Stimulated activated CD8-positive, alpha-beta memory T cell treated with anti-CD3 and anti-CD28 coated beads, Interleukin-2, amount 100 ng/mL, for 48 hours (primary cell): ENCODE measurements at regions not wholly inside any gene's neighbourhood (a gene's known extent, or its start where the extent isn't known, plus 50 kb on each side); places are given as distances from the start of the nearest gene placed in this dataset.
"Not testable (repeated sequence)": the region's sequence is repeated elsewhere in the genome, so short reads cannot be mapped to it uniquely, and the experiment has no call there.

Experiments
- DNase-seq, 2 donors: peaks; one replicate each; pipeline ENCODE4 v3.0.0-alpha.2; 2020; ENCODE audit warnings: low read depth in 2 of 2

- no peak for DNase-seq
These were observed 167.8 kb downstream of the ALG10 start for GRCh38 chr12:34190054-34190453.

GRCh38 chr12:34198924-34199323, 176.6 kb downstream of the ALG10 start:
- DNase-seq: no peak

- no peak for DNase-seq
These were observed 181.7 kb downstream of the ALG10 start for GRCh38 chr12:34203866-34204620.

- no peak for DNase-seq
These were observed 182.6 kb downstream of the ALG10 start for GRCh38 chr12:34204830-34205285.

- no peak for DNase-seq
These were observed 183.1 kb downstream of the ALG10 start for GRCh38 chr12:34205401-34205800.

- no peak for DNase-seq
These were observed 183.9 kb downstream of the ALG10 start for GRCh38 chr12:34206061-34206785.

GRCh38 chr12:34207858-34208257, 185.6 kb downstream of the ALG10 start:
- no peak for DNase-seq

- DNase-seq: no peak
These were observed 186.3 kb downstream of the ALG10 start for GRCh38 chr12:34208331-34209258.

GRCh38 chr12:34209259-34209835, 187.1 kb downstream of the ALG10 start:
- DNase-seq: no peak

- DNase-seq: no peak
These were observed 187.9 kb downstream of the ALG10 start for GRCh38 chr12:34210183-34210582.

- no peak for DNase-seq
These were observed 188.6 kb downstream of the ALG10 start for GRCh38 chr12:34210689-34211530.

- no peak for DNase-seq
These were observed 190.4 kb downstream of the ALG10 start for GRCh38 chr12:34212651-34213050.

- DNase-seq: no peak
These were observed 191.7 kb downstream of the ALG10 start for GRCh38 chr12:34214011-34214410.

GRCh38 chr12:34215213-34215892, 193.1 kb downstream of the ALG10 start:
- DNase-seq: no peak

GRCh38 chr12:34215893-34216285, 193.6 kb downstream of the ALG10 start:
- DNase-seq: no peak

- DNase-seq: no peak
These were observed 195.4 kb downstream of the ALG10 start for GRCh38 chr12:34217660-34218059.

- DNase-seq: peak; percentile 30 to 55
These were observed 196.1 kb downstream of the ALG10 start for GRCh38 chr12:34218193-34219045.

GRCh38 chr12:34219046-34219770, 196.9 kb downstream of the ALG10 start:
- DNase-seq: peak in 1 of 2 donors; percentile 18

GRCh38 chr12:34220079-34220478, 197.8 kb downstream of the ALG10 start:
- DNase-seq: not testable (repeated sequence)
